ENCODE measurements at regions not wholly inside any gene's neighbourhood (a gene's known extent, or its start where the extent isn't known, plus 50 kb on each side); places are given as distances from the start of the nearest gene placed in this dataset.

GRCh38 chr2:41149054-41149453, 697.2 kb upstream of the SLC8A1 start:
- no peak for TF ChIP-seq POLR2AphosphoS5 (IDR thresholded peaks at IDR 0.05; ENCODE audit: low read depth, low read length)
- TF ChIP-seq REST (IDR thresholded peaks at IDR 0.05; ENCODE audit: insufficient read depth in 1 of 2, low read depth in 2 of 2, low read length in 2 of 2), result no peak
- no peak for TF ChIP-seq SIN3A (IDR thresholded peaks at IDR 0.05; ENCODE audit: borderline replicate concordance, insufficient read depth, low read length)
- TF ChIP-seq TAF1 (IDR thresholded peaks at IDR 0.05; ENCODE audit: borderline replicate concordance, insufficient read depth, low read length), result no peak
- TF ChIP-seq FOXP2 (optimal IDR thresholded peaks at IDR 0.05; ENCODE audit: borderline replicate concordance, extremely low read depth, extremely low read length, insufficient read depth), result no peak
